ENCODE measurements at regions not wholly inside any gene's neighbourhood (a gene's known extent, or its start where the extent isn't known, plus 50 kb on each side); places are given as distances from the start of the nearest gene placed in this dataset.
"Not testable (repeated sequence)": the region's sequence is repeated elsewhere in the genome, so short reads cannot be mapped to it uniquely, and the experiment has no call there.

DNA sequence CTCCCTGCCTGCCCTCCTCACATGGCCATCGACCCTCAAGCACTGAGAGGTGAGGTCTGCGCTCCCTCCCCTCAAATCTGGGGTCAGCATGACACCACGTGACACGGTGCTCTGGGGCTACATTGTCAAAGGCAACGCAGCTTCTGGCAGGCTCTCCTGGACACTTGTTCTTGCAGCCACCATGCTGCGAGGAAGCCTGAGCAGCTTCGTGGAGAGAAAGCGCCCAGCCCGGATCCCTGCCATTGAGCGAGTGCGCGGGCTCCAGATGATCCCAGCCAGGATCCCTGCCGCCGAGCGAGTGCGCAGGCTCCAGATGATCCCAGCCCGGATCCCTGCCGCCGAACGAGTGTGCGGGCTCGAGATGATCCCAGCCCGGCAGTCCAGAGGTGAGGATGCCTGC is 70.9 kb upstream of the METRNL start:
- CTCF ChIA-PET, result no interaction called here
- no peaks in the 10 kb centered on the region for H3K27me3 Mint-ChIP-seq (ENCODE audit: unreplicated experiment)
- no peaks in the 10 kb centered on the region for H3K36me3 Mint-ChIP-seq (ENCODE audit: insufficient read depth, unreplicated experiment)
- H3K27ac Mint-ChIP-seq (ENCODE audit: unreplicated experiment), result no peak overlapping the region
- DNase-seq, result no peak
- H3K4me1 Mint-ChIP-seq (ENCODE audit: low read depth, unreplicated experiment), result no peaks in the 10 kb centered on the region
- H3K4me3 Mint-ChIP-seq (ENCODE audit: low read depth, unreplicated experiment), result no peak overlapping the region
- TF ChIP-seq, protein P1, sequence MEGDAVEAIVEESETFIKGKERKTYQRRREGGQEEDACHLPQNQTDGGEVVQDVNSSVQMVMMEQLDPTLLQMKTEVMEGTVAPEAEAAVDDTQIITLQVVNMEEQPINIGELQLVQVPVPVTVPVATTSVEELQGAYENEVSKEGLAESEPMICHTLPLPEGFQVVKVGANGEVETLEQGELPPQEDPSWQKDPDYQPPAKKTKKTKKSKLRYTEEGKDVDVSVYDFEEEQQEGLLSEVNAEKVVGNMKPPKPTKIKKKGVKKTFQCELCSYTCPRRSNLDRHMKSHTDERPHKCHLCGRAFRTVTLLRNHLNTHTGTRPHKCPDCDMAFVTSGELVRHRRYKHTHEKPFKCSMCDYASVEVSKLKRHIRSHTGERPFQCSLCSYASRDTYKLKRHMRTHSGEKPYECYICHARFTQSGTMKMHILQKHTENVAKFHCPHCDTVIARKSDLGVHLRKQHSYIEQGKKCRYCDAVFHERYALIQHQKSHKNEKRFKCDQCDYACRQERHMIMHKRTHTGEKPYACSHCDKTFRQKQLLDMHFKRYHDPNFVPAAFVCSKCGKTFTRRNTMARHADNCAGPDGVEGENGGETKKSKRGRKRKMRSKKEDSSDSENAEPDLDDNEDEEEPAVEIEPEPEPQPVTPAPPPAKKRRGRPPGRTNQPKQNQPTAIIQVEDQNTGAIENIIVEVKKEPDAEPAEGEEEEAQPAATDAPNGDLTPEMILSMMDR (IDR thresholded peaks at IDR 0.05; ENCODE audit: unreplicated experiment), result no peak
- no TSS peak for BruUV-seq (replicated peaks)
- H3K9me3 Mint-ChIP-seq (ENCODE audit: low read depth, unreplicated experiment), result no peaks in the 10 kb centered on the region
- intact Hi-C loops (cut with micrococcal nuclease; ENCODE audit: unreplicated experiment), result no loop called here

DNA sequence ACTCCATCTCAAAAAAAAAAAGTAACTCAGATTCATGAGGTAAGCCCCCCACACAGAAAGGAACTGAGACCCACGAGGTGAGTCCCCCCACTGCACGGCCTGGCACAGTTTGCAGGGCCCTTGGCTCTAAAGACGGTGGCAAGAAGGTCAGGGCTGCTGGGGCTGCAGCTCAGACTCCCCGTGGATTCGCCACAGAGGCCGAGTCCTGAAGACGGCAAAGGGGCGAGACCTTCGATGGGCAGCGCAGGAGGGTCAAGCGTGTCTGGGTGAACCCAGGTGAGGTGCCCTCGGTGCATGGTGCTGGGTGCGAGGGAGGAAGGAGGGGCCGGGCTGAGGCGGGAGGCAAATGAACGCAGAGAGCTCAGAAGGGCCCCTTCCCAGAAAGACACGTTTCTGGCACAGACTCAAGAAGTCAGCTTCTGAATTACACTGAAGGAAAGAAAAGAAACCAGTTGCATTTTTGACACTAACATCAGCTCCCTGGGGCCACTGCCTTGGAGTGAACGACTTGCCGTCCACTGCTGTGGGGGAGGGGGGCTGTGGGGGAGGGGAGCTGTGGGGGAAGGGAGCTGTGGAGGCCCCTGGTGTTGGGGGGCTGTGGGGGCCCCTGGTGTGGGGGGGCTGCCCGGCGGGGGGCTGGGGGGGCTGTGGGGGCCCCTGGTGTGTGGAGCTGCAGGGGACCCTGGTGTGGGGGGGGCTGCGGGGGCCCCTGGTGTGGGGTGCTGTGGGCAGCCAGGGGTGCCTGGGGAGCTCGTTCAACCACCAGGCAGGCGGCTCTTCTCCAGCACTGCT is 69.8 kb upstream of the METRNL start:
- BruUV-seq (replicated peaks), result no TSS peak
- DNase-seq, result no peak
- no peak overlapping the region for H3K4me3 Mint-ChIP-seq (ENCODE audit: low read depth, unreplicated experiment)
- no peaks in the 10 kb centered on the region for H3K27me3 Mint-ChIP-seq (ENCODE audit: unreplicated experiment)
- CTCF ChIA-PET, result no interaction called here
- intact Hi-C loops (cut with micrococcal nuclease; ENCODE audit: unreplicated experiment), result no loop called here
- no peak overlapping the region for H3K27ac Mint-ChIP-seq (ENCODE audit: unreplicated experiment)
- H3K36me3 Mint-ChIP-seq (ENCODE audit: insufficient read depth, unreplicated experiment), result no peaks in the 10 kb centered on the region
- H3K9me3 Mint-ChIP-seq (ENCODE audit: low read depth, unreplicated experiment), result no peaks in the 10 kb centered on the region
- H3K4me1 Mint-ChIP-seq (ENCODE audit: low read depth, unreplicated experiment), result no peaks in the 10 kb centered on the region
- TF ChIP-seq, protein P1 (IDR thresholded peaks at IDR 0.05; ENCODE audit: unreplicated experiment), result no peak

DNA sequence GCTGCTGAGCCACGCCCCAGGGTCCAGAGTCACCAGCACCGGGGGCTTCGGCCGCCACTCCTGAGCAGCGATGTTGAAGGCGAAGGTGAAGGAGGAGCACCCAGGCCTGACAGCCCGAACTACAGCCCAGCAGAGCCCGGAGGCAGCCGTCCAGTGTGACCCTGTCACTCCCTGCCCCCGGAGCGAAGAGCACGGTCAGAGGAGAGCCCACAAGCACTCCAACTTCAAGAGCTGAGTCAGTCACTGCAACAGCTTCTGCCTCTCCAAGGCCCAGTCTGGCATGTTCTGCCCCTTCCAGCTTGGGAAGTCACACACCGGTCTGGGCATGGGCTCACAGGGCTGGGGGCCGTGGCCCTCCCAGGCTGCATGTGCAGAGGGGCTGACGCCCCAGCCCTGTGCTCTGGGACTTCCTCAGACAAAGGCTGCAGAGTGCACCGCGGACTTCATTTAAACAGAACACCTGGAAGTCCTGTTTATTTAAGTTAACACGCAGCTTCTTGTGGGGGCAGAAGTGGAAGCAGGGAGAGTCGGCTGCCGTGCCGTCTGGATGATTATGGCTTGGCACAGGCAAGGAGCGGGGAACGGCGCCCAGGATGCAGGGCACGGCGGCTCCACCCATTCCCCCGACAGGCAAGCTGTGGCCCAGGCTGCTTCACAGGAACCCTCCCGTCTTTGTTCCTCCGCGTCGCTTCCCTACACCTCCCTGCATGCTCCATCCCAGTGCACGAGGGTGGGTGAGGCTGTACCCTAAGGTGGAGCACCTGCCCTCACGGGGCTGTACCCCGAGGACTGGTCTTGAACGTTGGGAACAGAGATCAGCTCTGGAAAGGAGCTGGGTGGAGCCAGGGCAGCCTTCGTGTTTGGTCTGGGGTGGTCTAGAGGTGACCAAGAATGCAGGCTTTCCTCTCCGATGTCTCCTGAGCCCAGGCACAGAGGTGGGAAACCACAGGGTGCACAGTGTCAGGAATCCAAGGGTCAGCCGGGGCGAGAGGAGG is 68.9 kb upstream of the METRNL start:
- Mint-ChIP-seq H3K9me3 (ENCODE audit: low read depth, unreplicated experiment) (no peaks in the 10 kb centered on the region), H3K27me3 (ENCODE audit: unreplicated experiment) (no peaks in the 10 kb centered on the region), H3K27ac (ENCODE audit: unreplicated experiment) (no peak overlapping the region), H3K4me1 (ENCODE audit: low read depth, unreplicated experiment) (no peaks in the 10 kb centered on the region), H3K4me3 (ENCODE audit: low read depth, unreplicated experiment) (no peak overlapping the region), H3K36me3 (ENCODE audit: insufficient read depth, unreplicated experiment) (no peaks in the 10 kb centered on the region)
- intact Hi-C loops (cut with micrococcal nuclease; ENCODE audit: unreplicated experiment), result no loop called here
- CTCF ChIA-PET, result no interaction called here
- BruUV-seq (replicated peaks), result no TSS peak
- TF ChIP-seq, protein P1 (IDR thresholded peaks at IDR 0.05; ENCODE audit: unreplicated experiment), result no peak
- no peak for DNase-seq

DNA sequence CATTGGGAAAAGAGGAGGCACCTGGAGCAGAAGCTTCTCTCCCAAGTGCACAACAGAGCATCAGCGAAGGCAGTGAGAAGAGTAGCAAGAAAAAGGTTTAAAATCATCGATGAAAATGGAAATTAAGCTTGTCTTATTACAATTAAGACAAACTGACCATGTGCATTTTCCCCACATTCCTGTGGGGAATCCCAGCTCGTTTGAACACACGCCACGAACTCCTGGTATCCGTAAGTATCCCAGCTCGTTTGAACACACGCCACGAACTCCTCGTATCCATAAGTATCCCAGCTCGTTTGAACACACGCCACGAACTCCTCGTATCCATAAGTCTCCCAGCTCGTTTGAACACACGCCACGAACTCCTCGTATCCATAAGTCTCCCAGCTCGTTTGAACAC is 67.7 kb upstream of the METRNL start:
- H3K4me1 Mint-ChIP-seq (ENCODE audit: low read depth, unreplicated experiment); H3K27ac Mint-ChIP-seq (ENCODE audit: unreplicated experiment); H3K4me3 Mint-ChIP-seq (ENCODE audit: low read depth, unreplicated experiment); H3K9me3 Mint-ChIP-seq (ENCODE audit: low read depth, unreplicated experiment); intact Hi-C loops (cut with micrococcal nuclease; ENCODE audit: unreplicated experiment); H3K36me3 Mint-ChIP-seq (ENCODE audit: insufficient read depth, unreplicated experiment); BruUV-seq (replicated peaks); DNase-seq; H3K27me3 Mint-ChIP-seq (ENCODE audit: unreplicated experiment); CTCF ChIA-PET: not testable (repeated sequence)

Measured in Calu3 (cell line).